ENCODE measurements at regions not wholly inside any gene's neighbourhood (a gene's known extent, or its start where the extent isn't known, plus 50 kb on each side); places are given as distances from the start of the nearest gene placed in this dataset.

GRCh38 chr1:45258059-45258650 is 51.8 kb upstream of the ZSWIM5 start:
- Histone ChIP-seq H3K9me3 (peaks cover 15% of the 10 kb centered on the region), H3K4me3 (no peak overlapping the region), H3K27me3 (no peaks in the 10 kb centered on the region), H3K4me1 (no peaks in the 10 kb centered on the region), H3K36me3 (no peaks in the 10 kb centered on the region), H3K27ac (no peak overlapping the region)
- intact Hi-C loops (cut with DNase I), result no loop called here
- no peak for TF ChIP-seq CTCF (IDR thresholded peaks at IDR 0.05)
- no peak for ATAC-seq
- DNase-seq, result no peak

- Histone ChIP-seq H3K27me3 (no peaks in the 10 kb centered on the region), H3K4me1 (no peaks in the 10 kb centered on the region), H3K4me3 (no peak overlapping the region), H3K9me3 (peaks cover 15% of the 10 kb centered on the region), H3K36me3 (no peaks in the 10 kb centered on the region), H3K27ac (no peak overlapping the region)
- no peak for TF ChIP-seq CTCF (IDR thresholded peaks at IDR 0.05)
- intact Hi-C loops (cut with DNase I), result no loop called here
- ATAC-seq (no peak), DNase-seq (no peak)
Measured at GRCh38 chr1:45259053-45259452, 52.6 kb upstream of the ZSWIM5 start.

GRCh38 chr1:45260244-45260643 is 53.8 kb upstream of the ZSWIM5 start:
- no peaks in the 10 kb centered on the region for H3K27me3 ChIP-seq
- H3K36me3 ChIP-seq, result no peaks in the 10 kb centered on the region
- no peaks in the 10 kb centered on the region for H3K4me1 ChIP-seq
- intact Hi-C loops (cut with DNase I), result no loop called here
- ATAC-seq, result no peak
- peaks cover 15% of the 10 kb centered on the region for H3K9me3 ChIP-seq
- H3K4me3 ChIP-seq, result no peak overlapping the region
- TF ChIP-seq CTCF (IDR thresholded peaks at IDR 0.05), result no peak
- no peak for DNase-seq
- H3K27ac ChIP-seq, result no peak overlapping the region

- H3K4me1 ChIP-seq, result peaks cover 11% of the 10 kb centered on the region
- H3K4me3 ChIP-seq, result no peak overlapping the region
- no peak for ATAC-seq
- no peaks in the 10 kb centered on the region for H3K27me3 ChIP-seq
- H3K9me3 ChIP-seq, result peaks cover 5% of the 10 kb centered on the region
- intact Hi-C loops (cut with DNase I), result no loop called here
- no peak overlapping the region for H3K27ac ChIP-seq
- no peak for TF ChIP-seq CTCF (IDR thresholded peaks at IDR 0.05)
- DNase-seq, result no peak
- H3K36me3 ChIP-seq, result no peaks in the 10 kb centered on the region
Measured at GRCh38 chr1:45263132-45263531, 56.7 kb upstream of the ZSWIM5 start.

GRCh38 chr1:45265244-45265643 is 58.8 kb upstream of the ZSWIM5 start:
- ATAC-seq, result no peak
- Histone ChIP-seq H3K4me1 (peaks cover 11% of the 10 kb centered on the region), H3K27ac (no peak overlapping the region), H3K4me3 (no peak overlapping the region), H3K9me3 (no peaks in the 10 kb centered on the region), H3K36me3 (no peaks in the 10 kb centered on the region), H3K27me3 (no peaks in the 10 kb centered on the region)
- TF ChIP-seq CTCF (IDR thresholded peaks at IDR 0.05), result no peak
- no peak for DNase-seq
- intact Hi-C loops (cut with DNase I), result no loop called here

Data from upper lobe of right lung (tissue), 1 donor.